IMR-90 (cell line): ENCODE measurements at regions not wholly inside any gene's neighbourhood (a gene's known extent, or its start where the extent isn't known, plus 50 kb on each side); places are given as distances from the start of the nearest gene placed in this dataset.

Experiments used
- ATAC-seq: fragments of 200-7000 bp; cut with Tn5 transposase; 2 replicates; pipeline ENCODE4 v1.9.1; 2020; ENCODE audit warnings: low read depth, mild to moderate bottlenecking, moderate library complexity
- BruUV-seq: library from RNA; stranded (reverse); fragments of 400-500 nt; replicated peaks from 2 replicates; lab custom pipeline; 2021; lab: Mats Ljungman, UMichigan
- CTCF ChIA-PET: fragments of 300-600 bp; formaldehyde crosslinking; extraction: SDS; loops from one replicate; lab custom pipeline; 2021; ENCODE audit warnings: antibody characterized with exemption; lab: Yijun Ruan, JAX
- POLR2A ChIA-PET: fragments of 300-600 bp; sonication (Branson Sonifier 250); formaldehyde crosslinking; loops from one replicate; lab custom pipeline; 2022; ENCODE audit warnings: antibody characterized with exemption; ENCODE audit not compliant: unreplicated experiment; lab: Charles Lee
- DNase-seq: peaks from one replicate; pipeline ENCODE4 v3.0.0; 2013
- H2AFZ ChIP-seq: replicated peaks from 2 replicates; pipeline ENCODE3; 2013; ENCODE audit warnings: low read length, mild to moderate bottlenecking; ENCODE audit not compliant: poor library complexity
- H2AK5ac ChIP-seq: 2 replicates; pipeline ENCODE4 v1.6.1; 2013; ENCODE audit warnings: low read depth, low read length, inconsistent platforms
- H2AK9ac ChIP-seq: replicated peaks from 2 replicates; pipeline ENCODE3; 2013; ENCODE audit warnings: mild to moderate bottlenecking, low read depth, low read length, moderate library complexity; ENCODE audit not compliant: poor library complexity
- H2BK120ac ChIP-seq: 2 replicates; pipeline ENCODE4 v1.6.1; 2013; ENCODE audit warnings: low read depth, low read length, inconsistent platforms
- H2BK15ac ChIP-seq: 3 replicates; pipeline ENCODE4 v1.6.1; 2013; ENCODE audit warnings: low read depth, low read length, inconsistent platforms
- H2BK20ac ChIP-seq: 2 replicates; pipeline ENCODE4 v1.6.1; 2013; ENCODE audit warnings: low read depth, mild to moderate bottlenecking, inconsistent platforms, low read length, moderate library complexity
- H2BK5ac ChIP-seq: 2 replicates; pipeline ENCODE4 v1.6.1; 2013; ENCODE audit warnings: mild to moderate bottlenecking, low read depth, low read length, inconsistent platforms; ENCODE audit not compliant: poor library complexity, severe bottlenecking
- H3K14ac ChIP-seq: replicated peaks from 2 replicates; pipeline ENCODE4 v1.6.1; 2013; ENCODE audit warnings: low read depth, low read length, inconsistent platforms
- H3K18ac ChIP-seq: 2 replicates; pipeline ENCODE4 v1.6.1; 2013; ENCODE audit warnings: low read depth, low read length, control low read depth
- H3K23ac ChIP-seq: 2 replicates; pipeline ENCODE4 v1.6.1; 2013; ENCODE audit warnings: low read depth, low read length, inconsistent platforms
- H3K27ac ChIP-seq: 2 replicates; pipeline ENCODE4 v1.5.1; 2013; ENCODE audit warnings: mild to moderate bottlenecking, control low read depth, low read length; ENCODE audit not compliant: insufficient read depth
- H3K27me3 ChIP-seq: 2 replicates; pipeline ENCODE4 v1.6.1; 2013; ENCODE audit warnings: low read length; ENCODE audit not compliant: control insufficient read depth, insufficient read depth
- H3K36me3 ChIP-seq: 2 replicates; pipeline ENCODE4 v1.6.1; 2013; ENCODE audit warnings: low read length, mixed read lengths; ENCODE audit not compliant: control insufficient read depth, insufficient read depth
- H3K4ac ChIP-seq: 2 replicates; pipeline ENCODE4 v1.6.1; 2013; ENCODE audit warnings: low read depth, low read length, inconsistent platforms
- H3K4me1 ChIP-seq: 2 replicates; pipeline ENCODE4 v1.6.1; 2013; ENCODE audit warnings: low read length, mixed read lengths; ENCODE audit not compliant: control insufficient read depth, insufficient read depth
- H3K4me2 ChIP-seq: 2 replicates; pipeline ENCODE4 v1.6.1; 2013; ENCODE audit warnings: low read depth, mild to moderate bottlenecking, control low read depth, low read length, moderate library complexity
- H3K4me3 ChIP-seq: 2 replicates; pipeline ENCODE4 v1.5.1; 2013; ENCODE audit warnings: low read depth, mild to moderate bottlenecking, control low read depth, low read length, moderate library complexity; ENCODE audit not compliant: insufficient read depth
- H3K56ac ChIP-seq: 2 replicates; pipeline ENCODE4 v1.6.1; 2013; ENCODE audit warnings: low read length, inconsistent platforms; ENCODE audit not compliant: insufficient read depth; ENCODE audit errors: extremely low read depth
- H3K79me1 ChIP-seq, 2 experiments: 2 replicates each; pipeline ENCODE4 v1.6.1; 2013; ENCODE audit warnings: low read length in 2 of 2, inconsistent platforms in 1 of 2, low read depth in 1 of 2
- H3K9ac ChIP-seq: 2 replicates; pipeline ENCODE4 v1.6.1; 2013; ENCODE audit warnings: low read depth, low read length, control low read depth
- H3K9me1 ChIP-seq: 2 replicates; pipeline ENCODE4 v1.6.1; 2013; ENCODE audit warnings: low read length, inconsistent platforms; ENCODE audit not compliant: insufficient read depth
- H3K9me3 ChIP-seq: 2 replicates; pipeline ENCODE4 v1.6.1; 2013; ENCODE audit warnings: low read length; ENCODE audit not compliant: control insufficient read depth, insufficient read depth
- H4K20me1 ChIP-seq: 2 replicates; pipeline ENCODE4 v1.6.1; 2013; ENCODE audit warnings: low read length, inconsistent platforms; ENCODE audit not compliant: insufficient read depth
- H4K5ac ChIP-seq: 2 replicates; pipeline ENCODE4 v1.6.1; 2013; ENCODE audit warnings: mild to moderate bottlenecking, low read depth, low read length, control low read depth
- H4K8ac ChIP-seq, 2 experiments: 2 replicates each; pipeline ENCODE4 v1.6.1; 2013; ENCODE audit warnings: low read depth in 2 of 2, low read length in 2 of 2, control low read depth in 1 of 2, inconsistent platforms in 1 of 2
- H4K91ac ChIP-seq: 2 replicates; pipeline ENCODE4 v1.6.1; 2013; ENCODE audit warnings: low read depth, low read length, inconsistent platforms; ENCODE audit not compliant: insufficient read depth
- CTCF ChIP-seq: conservative IDR thresholded peaks from 2 replicates; pipeline ENCODE4 v1.5.1; 2012; ENCODE audit warnings: mild to moderate bottlenecking, low read depth, low read length, improper control_type of control experiment
- ELK1 ChIP-seq: fragments of 150-350 bp; IDR thresholded peaks from 2 replicates; pipeline ENCODE4 v1.6.1; 2016; ENCODE audit warnings: low read depth, mild to moderate bottlenecking, low read length, moderate library complexity, borderline replicate concordance
- FOS ChIP-seq: fragments of 150-350 bp; IDR thresholded peaks from 2 replicates; pipeline ENCODE4 v1.6.1; 2016; ENCODE audit warnings: low read depth, low read length
- NFE2L2 ChIP-seq: fragments of 150-350 bp; IDR thresholded peaks from 2 replicates; pipeline ENCODE4 v1.6.1; 2016; ENCODE audit warnings: low read depth, mild to moderate bottlenecking, low read length
- POLR2A ChIP-seq: IDR thresholded peaks from 2 replicates; pipeline ENCODE4 v1.6.1; 2012; ENCODE audit warnings: mild to moderate bottlenecking, low read depth, low read length
- RAD21 ChIP-seq: IDR thresholded peaks from 2 replicates; pipeline ENCODE4 v1.6.1; 2012; ENCODE audit warnings: low read length, improper control_type of control experiment
- WGBS, 2 experiments: methylation state at CpG; one replicate each; pipeline versions ENCODE4 v1.1.5 to v1.1.7; 2013; ENCODE audit warnings: missing lambda C conversion rate in 2 of 2; ENCODE audit not compliant: insufficient read length in 1 of 2; ENCODE audit errors: extremely low coverage in 2 of 2; 5-methylcytosine and 5-hydroxymethylcytosine counted together
- dilution Hi-C: fragments of 300-500 bp; cut with HindIII; formaldehyde crosslinking; loops from one replicate; pipeline ENCODE4 v1.14.3; 2018; ENCODE audit warnings: low sequenced_read_pairs; ENCODE audit not compliant: unreplicated experiment
- in situ Hi-C: fragments of 300-500 bp; cut with MboI; formaldehyde crosslinking; loops from 3 replicates; pipeline ENCODE4 v1.14.3; 2019; ENCODE audit warnings: low sequenced_read_pairs, inconsistent platforms, mixed read lengths
- intact Hi-C: fragments of 100-400 bp; cut with micrococcal nuclease; formaldehyde crosslinking; loops from 2 replicates; pipeline ENCODE4 v1.10.0; 2022

DNA sequence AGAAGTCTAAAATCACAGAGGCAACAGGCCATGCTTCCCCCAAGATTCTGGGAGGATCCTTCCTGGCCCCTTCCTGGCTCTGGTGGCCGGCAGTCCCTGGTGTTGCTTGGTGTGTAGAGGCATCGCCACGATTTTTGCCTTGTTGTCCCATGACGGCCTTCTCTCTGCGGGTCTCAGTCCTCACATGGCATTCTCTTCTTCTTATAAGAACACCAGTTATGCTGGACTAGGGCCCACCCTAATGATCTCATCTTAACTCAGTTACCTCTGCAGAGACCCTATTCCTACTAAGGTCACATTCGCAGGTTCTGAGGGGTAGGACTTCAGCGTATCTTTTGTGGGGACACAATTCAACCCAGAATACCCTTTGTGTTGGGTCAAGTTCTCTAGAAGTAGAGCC, 168.0 kb downstream of the LINC00237 start:
- H4K5ac ChIP-seq: no peak overlapping the region
- no peaks in the 10 kb centered on the region for H4K20me1 ChIP-seq
- POLR2A ChIA-PET: no interaction called here
- CTCF ChIA-PET: no interaction called here
- H3K79me1 ChIP-seq: no peaks in the 10 kb centered on the region
- H2AK9ac ChIP-seq: no peak overlapping the region
- no peak overlapping the region for H3K14ac ChIP-seq
- H3K18ac ChIP-seq: no peak overlapping the region
- no peak for TF ChIP-seq ELK1
- TF ChIP-seq FOS: no peak
- TF ChIP-seq CTCF: no peak
- TF ChIP-seq POLR2A: no peak
- no peak for TF ChIP-seq NFE2L2
- no peak for TF ChIP-seq RAD21
- H3K9me3 ChIP-seq: peaks cover 17% of the 10 kb centered on the region
- no peak overlapping the region for H3K27ac ChIP-seq
- DNase-seq: no peak
- H2BK15ac ChIP-seq: no peak overlapping the region
- BruUV-seq: no TSS peak
- H3K4me3 ChIP-seq: no peak overlapping the region
- dilution Hi-C loops: no loop called here
- intact Hi-C loops: no loop called here
- H4K91ac ChIP-seq: no peak overlapping the region
- ATAC-seq: no peak
- in situ Hi-C loops: no loop called here
- no peak overlapping the region for H4K8ac ChIP-seq
- H3K56ac ChIP-seq: no peak overlapping the region
- H3K27me3 ChIP-seq: no peaks in the 10 kb centered on the region
- no peak overlapping the region for H2BK5ac ChIP-seq
- no peaks in the 10 kb centered on the region for H3K4me1 ChIP-seq
- whole genome bisulfite sequencing, 2 experiments: no CpG with 5 or more reads among the region's 7 CpGs
- no peak overlapping the region for H2BK120ac ChIP-seq
- no peaks in the 10 kb centered on the region for H3K9me1 ChIP-seq
- H2AK5ac ChIP-seq: no peak overlapping the region
- H3K23ac ChIP-seq: no peak overlapping the region
- H3K4ac ChIP-seq: no peak overlapping the region
- H2BK20ac ChIP-seq: no peak overlapping the region
- no peak overlapping the region for H3K9ac ChIP-seq
- H2AFZ ChIP-seq: no peak overlapping the region
- no peaks in the 10 kb centered on the region for H3K36me3 ChIP-seq
- no peak overlapping the region for H3K4me2 ChIP-seq
